ENCODE measurements at regions not wholly inside any gene's neighbourhood (a gene's known extent, or its start where the extent isn't known, plus 50 kb on each side); places are given as distances from the start of the nearest gene placed in this dataset.
A peak's percentile ranks its signal among the peaks of the same experiment; 100 is the strongest.

DNA sequence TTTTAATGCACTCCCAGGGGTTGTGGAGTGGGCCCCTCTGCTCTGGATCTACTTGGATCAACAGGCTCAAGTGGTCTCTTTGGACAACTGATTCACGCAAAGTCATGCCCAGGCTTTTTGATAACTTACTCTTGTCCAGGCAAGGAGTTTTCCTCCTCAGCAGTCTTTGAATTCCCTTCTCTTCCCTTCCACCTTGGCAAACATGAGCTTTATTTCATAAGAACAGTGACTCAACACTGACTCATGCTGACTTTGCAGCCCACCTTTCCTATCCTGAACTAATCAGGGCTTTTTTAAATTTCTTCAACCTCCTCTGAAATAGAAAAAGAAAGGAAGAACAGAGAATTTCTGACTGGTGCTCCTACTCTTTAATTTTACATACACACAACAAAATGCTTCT lies 132.1 kb upstream of the LDB2 start:
- Histone ChIP-seq H3K36me3 (no peaks in the 10 kb centered on the region), H3K9me3 (no peaks in the 10 kb centered on the region), H3K27ac (no peak overlapping the region), H3K4me1 (no peaks in the 10 kb centered on the region), H3K4me3 (no peak overlapping the region), H3K27me3 (no peaks in the 10 kb centered on the region)
- no peak for TF ChIP-seq POLR2A (IDR thresholded peaks at IDR 0.05)
- TF ChIP-seq, protein P1, sequence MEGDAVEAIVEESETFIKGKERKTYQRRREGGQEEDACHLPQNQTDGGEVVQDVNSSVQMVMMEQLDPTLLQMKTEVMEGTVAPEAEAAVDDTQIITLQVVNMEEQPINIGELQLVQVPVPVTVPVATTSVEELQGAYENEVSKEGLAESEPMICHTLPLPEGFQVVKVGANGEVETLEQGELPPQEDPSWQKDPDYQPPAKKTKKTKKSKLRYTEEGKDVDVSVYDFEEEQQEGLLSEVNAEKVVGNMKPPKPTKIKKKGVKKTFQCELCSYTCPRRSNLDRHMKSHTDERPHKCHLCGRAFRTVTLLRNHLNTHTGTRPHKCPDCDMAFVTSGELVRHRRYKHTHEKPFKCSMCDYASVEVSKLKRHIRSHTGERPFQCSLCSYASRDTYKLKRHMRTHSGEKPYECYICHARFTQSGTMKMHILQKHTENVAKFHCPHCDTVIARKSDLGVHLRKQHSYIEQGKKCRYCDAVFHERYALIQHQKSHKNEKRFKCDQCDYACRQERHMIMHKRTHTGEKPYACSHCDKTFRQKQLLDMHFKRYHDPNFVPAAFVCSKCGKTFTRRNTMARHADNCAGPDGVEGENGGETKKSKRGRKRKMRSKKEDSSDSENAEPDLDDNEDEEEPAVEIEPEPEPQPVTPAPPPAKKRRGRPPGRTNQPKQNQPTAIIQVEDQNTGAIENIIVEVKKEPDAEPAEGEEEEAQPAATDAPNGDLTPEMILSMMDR (IDR thresholded peaks at IDR 0.05), result no peak
- no peak for TF ChIP-seq EP300 (IDR thresholded peaks at IDR 0.05)
- TF ChIP-seq POLR2AphosphoS5 (IDR thresholded peaks at IDR 0.05), result no peak
- DNase-seq, result no peak
- intact Hi-C loops (cut with DNase I), result no loop called here
- 93 to 98% methylated on average over 1 of the region's 1 CpG for WGBS, 2 donors

DNA sequence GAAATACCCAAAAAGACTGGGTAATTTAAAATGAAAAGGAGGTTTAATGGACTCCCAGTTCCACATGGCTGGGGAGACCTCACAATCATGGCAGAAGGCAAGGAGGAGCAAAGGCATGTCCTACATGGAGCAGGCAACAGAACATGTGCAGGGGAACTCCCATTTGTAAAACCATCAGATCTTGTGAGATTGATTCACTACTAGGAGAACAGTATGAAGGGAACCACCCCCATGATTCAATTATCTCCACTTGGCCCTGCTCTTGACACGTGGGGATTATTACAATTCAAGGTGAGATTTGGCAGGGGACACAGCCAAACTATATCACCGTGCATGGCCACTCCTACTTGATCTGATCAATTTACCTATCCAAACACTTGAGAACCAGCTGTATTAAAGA lies 131.5 kb upstream of the LDB2 start:
- DNase-seq, result no peak
- Histone ChIP-seq H3K27me3 (no peaks in the 10 kb centered on the region), H3K4me1 (no peaks in the 10 kb centered on the region), H3K4me3 (no peak overlapping the region), H3K36me3 (no peaks in the 10 kb centered on the region), H3K9me3 (no peaks in the 10 kb centered on the region), H3K27ac (no peak overlapping the region)
- WGBS, 2 donors, result 48 to 78% methylated on average over 2 of the region's 2 CpGs
- intact Hi-C loops (cut with DNase I), result no loop called here
- TF ChIP-seq POLR2A (IDR thresholded peaks at IDR 0.05), result no peak
- TF ChIP-seq POLR2AphosphoS5 (IDR thresholded peaks at IDR 0.05), result no peak
- no peak for TF ChIP-seq EP300 (IDR thresholded peaks at IDR 0.05)
- TF ChIP-seq, protein P1 (IDR thresholded peaks at IDR 0.05), result no peak

DNA sequence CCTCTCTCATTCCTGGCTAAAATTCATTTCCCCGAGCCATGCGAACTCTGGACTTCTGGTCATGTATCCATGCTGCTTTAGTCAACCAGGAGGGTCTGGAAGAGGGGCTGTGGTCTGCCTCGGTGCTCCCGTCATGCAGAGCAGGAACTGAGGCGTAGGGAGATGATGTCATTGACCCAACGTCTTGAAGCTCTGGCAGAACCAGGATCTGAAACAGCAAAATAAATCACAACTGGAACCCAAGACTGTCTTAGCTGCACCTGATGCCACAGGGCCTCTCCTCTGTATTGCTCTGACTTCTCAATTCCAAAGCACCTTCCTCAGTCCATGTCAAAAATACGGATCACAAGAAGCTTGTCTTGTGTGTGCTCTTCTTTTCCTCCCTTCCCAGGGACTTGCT lies 131.0 kb upstream of the LDB2 start:
- no peak overlapping the region for H3K4me3 ChIP-seq
- TF ChIP-seq, protein P1 (IDR thresholded peaks at IDR 0.05), result no peak
- no peak for TF ChIP-seq POLR2A (IDR thresholded peaks at IDR 0.05)
- no peaks in the 10 kb centered on the region for H3K9me3 ChIP-seq
- 69 to 78% methylated on average over 7 of the region's 7 CpGs for WGBS, 2 donors
- intact Hi-C loops (cut with DNase I), result no loop called here
- H3K4me1 ChIP-seq, result no peaks in the 10 kb centered on the region
- no peak overlapping the region for H3K27ac ChIP-seq
- H3K36me3 ChIP-seq, result no peaks in the 10 kb centered on the region
- no peaks in the 10 kb centered on the region for H3K27me3 ChIP-seq
- DNase-seq, result no peak

DNA sequence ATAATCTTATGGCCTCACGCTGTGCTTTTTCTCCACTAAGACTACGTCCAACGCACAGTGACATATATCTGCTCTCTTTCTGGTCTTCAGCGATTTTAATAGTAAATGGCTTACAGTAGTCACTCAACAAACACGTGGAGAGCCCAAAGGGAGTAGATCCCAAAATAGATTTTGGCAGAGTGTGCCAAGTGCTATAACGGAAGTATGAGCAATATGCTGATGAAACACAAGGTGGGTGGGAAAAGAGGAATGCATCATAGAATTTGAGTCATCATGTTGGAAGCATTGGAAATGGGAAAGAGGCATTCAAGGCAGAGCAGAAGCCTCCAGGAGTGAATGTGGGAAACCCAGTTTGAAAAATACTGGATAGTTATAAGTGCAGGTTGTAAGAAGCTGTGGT lies 129.1 kb upstream of the LDB2 start:
- DNase-seq, result no peak
- 84 to 89% methylated on average over 6 of the region's 6 CpGs for WGBS, 2 donors
- Histone ChIP-seq H3K36me3 (no peaks in the 10 kb centered on the region), H3K4me1 (no peaks in the 10 kb centered on the region), H3K4me3 (no peak overlapping the region), H3K27me3 (no peaks in the 10 kb centered on the region), H3K9me3 (peaks cover 0 to 3% (median 0%) of the 10 kb centered on the region in 4 donors), H3K27ac (no peak overlapping the region)
- intact Hi-C loops (cut with DNase I), result no loop called here
- TF ChIP-seq POLR2AphosphoS5 (IDR thresholded peaks at IDR 0.05) (peak in 1 of 4 donors; percentile 19), POLR2A (IDR thresholded peaks at IDR 0.05) (no peak)
- TF ChIP-seq, protein P1 (IDR thresholded peaks at IDR 0.05), result no peak

DNA sequence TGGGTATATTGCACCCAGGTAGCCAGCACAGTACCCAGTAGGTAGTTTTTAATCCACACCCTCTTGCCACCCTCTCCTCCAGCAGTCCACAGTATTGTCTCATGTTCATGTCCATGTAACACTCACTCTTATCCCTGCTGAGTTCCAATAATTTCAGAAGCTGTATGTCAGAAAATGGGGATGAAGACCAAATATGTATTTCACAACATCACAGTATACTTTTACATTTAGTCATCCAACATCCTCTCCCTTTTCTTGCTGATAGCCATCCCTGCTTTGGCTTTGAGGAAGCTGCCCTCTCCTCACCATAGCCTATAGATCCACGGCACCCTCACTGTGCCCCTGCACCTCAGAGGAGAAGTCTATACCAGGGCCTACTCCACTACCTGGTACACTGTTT lies 126.0 kb upstream of the LDB2 start:
- no peak overlapping the region for H3K27ac ChIP-seq
- TF ChIP-seq EP300 (IDR thresholded peaks at IDR 0.05), result no peak
- TF ChIP-seq, protein P1 (IDR thresholded peaks at IDR 0.05), result no peak
- no peak for TF ChIP-seq POLR2A (IDR thresholded peaks at IDR 0.05)
- no peak for TF ChIP-seq POLR2AphosphoS5 (IDR thresholded peaks at IDR 0.05)
- 81 to 92% methylated on average over 1 of the region's 1 CpG for WGBS, 2 donors
- H3K27me3 ChIP-seq, result no peaks in the 10 kb centered on the region
- no peaks in the 10 kb centered on the region for H3K36me3 ChIP-seq
- no peak overlapping the region for H3K4me3 ChIP-seq
- no peaks in the 10 kb centered on the region for H3K4me1 ChIP-seq
- no peak for DNase-seq
- peaks cover 0 to 3% (median 0%) of the 10 kb centered on the region in 4 donors for H3K9me3 ChIP-seq
- intact Hi-C loops (cut with DNase I), result no loop called here

Measured in sigmoid colon (tissue), 6 donors.